GM19324 (cell line): ENCODE measurements at regions not wholly inside any gene's neighbourhood (a gene's known extent, or its start where the extent isn't known, plus 50 kb on each side); places are given as distances from the start of the nearest gene placed in this dataset.

Source experiments
- ATAC-seq: cut with Tn5 transposase; IDR thresholded peaks from one replicate; pipeline ENCODE4 v1.9.1; 2021; ENCODE audit warnings: mild to moderate bottlenecking, moderate library complexity; ENCODE audit not compliant: unreplicated experiment, low FRiP score

- ATAC-seq: no peak
Observed at GRCh38 chr2:128399690-128400291, 81.1 kb upstream of the HS6ST1 start.

DNA sequence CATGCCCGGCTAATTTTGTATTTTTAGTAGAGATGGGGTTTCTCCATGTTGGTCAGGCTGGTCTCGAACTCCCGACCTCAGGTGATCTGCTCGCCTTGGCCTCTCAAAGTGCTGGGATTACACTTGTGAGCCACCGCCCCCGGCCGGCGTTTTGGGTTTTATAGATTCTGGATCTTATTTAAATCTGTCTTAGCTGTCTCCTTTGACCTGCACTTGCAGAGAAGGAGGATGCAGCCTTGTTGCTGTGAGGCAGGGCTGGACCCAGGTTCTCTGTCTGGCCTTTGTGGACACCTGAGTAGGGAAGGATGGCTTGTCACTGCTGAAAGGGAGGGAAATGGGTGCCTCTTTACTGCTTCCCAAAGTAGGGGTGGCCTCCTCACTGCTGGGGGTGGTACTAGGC lies 83.0 kb upstream of the HS6ST1 start:
- ATAC-seq: no peak

DNA sequence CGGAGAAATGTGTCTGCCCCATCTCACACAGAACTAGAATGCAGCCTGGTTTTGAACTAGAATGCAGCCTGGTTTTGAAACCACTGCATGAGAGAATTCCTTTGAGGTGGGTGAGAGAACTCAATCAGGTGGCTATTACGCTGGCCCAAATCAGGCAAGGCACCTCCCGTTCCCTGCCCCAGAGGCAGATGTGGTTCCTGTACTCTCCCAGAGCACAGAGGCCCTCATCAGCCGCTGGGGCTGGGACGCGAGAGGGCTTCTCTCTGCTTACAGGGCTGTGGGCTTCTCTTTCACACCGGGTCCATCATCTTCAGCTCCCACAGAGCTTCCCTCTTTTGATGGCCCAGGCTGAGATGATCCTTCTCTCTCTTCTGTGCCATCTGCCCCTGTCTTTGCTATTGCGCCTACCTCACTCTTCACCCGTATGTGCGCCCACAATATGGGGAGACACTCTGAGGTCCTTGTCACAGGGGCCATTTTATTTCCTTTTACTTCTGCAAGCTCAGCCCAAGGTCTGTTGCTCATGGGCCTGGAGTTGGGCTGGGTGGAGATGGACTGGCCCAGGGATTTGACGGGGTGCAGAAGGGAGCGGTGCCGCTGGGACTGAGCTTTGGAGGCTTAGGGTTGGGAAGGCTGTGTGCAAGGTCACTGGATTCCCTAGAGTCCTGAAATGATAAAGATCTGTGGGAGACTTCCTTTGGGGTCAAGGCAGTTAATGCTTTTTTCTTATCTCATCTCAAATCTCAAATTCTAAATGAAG lies 84.4 kb upstream of the HS6ST1 start:
- ATAC-seq: no peak

DNA sequence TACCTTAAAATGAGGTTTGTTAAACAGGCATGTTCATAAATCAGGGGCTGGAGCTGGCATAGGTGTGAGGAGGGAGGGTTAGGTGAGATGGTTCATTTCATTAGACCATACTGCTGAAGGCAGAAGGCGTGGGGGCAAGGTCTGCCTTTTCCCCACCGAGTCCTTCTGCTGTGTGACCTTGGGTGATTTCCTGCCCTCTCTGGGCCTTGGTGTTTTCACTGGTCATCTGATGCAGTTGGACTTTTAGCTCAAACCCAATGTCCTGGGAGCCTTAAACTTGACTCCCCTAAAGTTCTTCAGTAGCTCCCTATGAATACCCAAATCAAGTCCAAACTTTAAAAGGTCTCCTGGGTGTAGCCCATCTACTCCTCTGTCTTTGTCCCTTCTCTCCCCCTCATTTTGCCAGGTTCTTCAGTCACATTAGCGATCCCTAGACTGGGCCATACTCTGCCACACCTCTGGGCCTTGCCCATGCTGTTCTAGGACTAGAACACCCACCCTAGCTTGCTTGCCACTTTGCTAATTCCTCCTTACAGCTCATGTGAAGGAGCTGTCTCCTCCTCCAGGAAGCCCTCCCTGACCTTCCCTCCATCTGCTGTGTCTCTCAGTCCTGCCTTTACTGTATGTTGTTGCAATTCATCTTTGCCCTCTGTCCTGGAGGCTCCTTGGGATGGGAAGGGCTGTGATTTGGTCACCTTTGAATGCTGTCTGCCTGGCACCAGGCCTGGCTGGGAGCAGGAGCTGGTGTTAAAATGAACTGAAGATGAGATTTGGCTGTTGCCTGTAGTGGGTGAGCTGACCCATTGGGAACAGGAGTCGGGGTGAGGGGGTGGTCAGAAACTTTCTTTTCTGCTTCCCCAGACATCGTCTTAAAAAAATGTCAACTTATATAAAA lies 85.4 kb upstream of the HS6ST1 start:
- no peak for ATAC-seq

- no peak for ATAC-seq
Observed at GRCh38 chr2:128404709-128405466, 86.2 kb upstream of the HS6ST1 start.

DNA sequence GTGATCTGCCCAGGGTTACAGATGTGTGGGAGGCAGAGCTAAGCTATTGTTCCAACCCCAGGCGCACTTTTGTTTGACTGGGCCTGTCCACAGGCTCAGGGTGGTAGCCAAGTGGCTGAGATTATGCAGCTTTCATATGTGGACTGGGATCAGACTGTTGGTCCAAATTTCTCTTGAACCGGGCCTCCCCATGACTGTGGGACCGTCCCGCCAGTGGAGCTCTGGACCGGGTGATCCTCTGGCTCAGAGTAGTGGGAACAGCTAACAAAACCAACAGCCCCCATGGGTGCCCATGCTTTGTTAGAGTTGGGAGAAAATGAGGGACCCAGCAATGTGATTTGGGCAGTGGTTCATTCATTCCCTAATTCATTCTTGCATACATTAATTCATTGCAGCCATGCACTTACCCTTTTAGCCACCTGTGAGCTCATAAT lies 86.8 kb upstream of the HS6ST1 start:
- no peak for ATAC-seq

DNA sequence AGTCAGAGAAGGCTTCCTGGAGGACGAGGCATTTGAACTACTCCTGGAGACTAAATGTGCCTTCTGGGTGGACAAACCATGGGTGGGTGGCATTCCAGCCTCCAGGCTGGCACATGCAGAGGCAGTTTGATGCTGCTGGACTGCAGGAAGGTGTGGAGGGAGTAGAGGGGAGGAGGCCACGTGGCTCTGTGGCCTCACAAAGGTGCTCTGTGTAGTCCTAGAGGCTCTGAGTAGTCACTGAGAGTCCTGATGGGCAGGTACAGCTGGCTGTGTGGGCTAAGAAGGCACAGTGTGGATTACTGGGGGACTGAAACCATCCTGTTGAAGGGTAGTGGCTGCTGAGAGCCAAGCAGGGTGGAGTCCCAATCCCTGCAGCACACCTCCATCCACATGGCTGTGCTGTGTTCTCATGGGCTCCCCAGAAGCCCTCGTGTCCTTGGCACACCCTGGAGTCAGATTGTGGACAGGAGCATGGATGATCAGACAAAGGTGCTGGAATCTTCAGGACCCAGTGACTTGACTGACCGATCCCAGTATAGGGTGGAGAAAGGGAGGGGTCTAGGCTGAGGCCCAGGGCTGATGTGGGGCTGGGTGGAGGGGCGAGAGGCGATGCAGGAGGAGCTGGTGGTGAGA lies 87.4 kb upstream of the HS6ST1 start:
- ATAC-seq: no peak

DNA sequence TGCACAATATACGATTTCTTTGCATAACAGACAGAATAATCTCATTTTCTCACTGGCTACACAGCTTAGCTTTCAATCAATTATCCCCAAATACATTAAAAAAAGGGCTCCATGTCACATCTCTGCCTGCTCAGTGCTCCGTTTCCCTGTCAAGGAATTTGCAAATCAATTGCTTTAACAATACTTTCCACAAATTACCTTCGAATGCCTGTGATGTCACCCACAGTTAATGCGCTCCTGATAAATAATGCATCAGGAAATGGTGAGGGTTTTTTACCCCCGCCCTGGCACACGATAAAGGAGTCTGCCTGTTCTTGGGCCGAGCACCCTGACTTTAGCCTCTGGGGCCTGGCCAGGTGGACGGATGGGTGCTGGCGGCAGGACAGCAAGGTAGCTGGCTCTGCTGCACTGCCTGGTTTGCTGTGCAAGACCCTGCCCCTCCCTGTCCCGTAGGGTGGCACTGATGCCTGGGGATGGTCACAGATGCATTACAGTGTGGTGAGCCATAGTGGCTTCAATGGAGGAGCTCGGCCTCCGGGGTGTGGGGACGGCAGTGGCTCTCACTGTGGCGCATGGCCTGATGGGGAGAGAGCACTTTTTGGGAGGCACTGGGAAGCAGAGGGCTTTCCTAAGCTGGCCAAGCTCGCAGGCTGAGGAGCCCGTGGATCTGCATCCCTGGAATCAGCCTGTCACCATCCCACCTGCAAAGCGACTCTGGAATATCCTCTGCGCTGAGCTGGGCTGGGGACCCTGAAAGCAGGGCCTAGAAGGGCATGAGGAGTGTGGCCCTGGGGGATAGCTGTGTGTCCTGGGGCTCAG lies 88.3 kb upstream of the HS6ST1 start:
- ATAC-seq: no peak

- ATAC-seq: no peak
Observed at GRCh38 chr2:128408349-128409305, 90.0 kb upstream of the HS6ST1 start.

DNA sequence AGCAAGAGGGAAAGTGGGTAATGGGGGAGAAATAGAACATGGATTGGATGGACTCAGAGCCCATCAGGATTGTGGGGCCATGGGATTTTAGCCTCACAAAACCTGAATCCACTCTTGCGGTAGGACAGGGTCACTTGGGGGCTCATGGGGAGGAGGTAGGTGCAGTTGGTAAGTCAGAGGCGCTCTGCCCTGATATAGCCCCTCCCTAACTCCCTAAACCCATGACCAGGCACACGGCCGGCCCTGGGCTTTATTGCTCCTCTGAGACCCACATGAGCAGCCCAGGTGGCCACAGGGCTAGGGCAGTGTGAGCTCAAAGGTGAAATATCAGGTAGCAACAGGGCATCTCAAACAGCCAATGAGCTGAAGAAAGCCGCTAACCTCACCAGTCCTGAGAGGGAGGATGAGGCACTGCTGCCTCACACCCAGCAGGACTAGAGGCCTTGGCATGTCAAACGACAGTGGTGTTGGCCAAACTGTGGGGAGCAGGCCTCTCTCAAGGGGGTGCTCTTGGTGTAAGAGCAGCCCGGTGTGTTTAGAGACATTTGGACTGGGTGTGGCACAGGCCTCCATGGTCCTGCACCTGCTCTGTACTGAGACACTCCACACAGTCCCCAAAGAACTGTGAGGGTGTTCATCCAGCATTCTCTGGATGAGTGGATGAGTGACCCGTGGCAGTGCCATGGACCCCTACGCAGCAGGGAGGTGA lies 90.8 kb upstream of the HS6ST1 start:
- ATAC-seq: no peak

GRCh38 chr2:128410035-128410757 lies 91.5 kb upstream of the HS6ST1 start:
- no peak for ATAC-seq

- ATAC-seq: no peak
Observed at GRCh38 chr2:128410758-128411215, 92.1 kb upstream of the HS6ST1 start.

DNA sequence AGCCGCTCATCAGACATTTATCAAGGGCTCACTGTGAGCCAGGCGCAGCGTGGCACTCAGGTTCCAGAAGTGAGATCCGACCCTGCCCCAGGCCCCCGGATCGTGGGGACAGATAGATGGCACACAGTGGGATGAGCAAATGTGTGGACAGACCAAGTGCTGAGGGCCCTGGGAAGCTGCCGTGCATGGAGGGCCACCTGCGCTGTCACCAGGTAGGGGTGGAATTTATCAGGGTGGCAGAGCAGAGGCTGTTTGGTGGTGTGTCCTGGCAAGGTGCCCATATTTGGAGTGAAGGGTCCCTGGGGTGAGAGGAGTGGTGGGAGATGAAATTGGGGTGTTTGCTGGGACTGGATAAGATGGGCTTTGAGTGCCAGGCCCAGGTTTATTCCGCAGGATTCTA lies 92.8 kb upstream of the HS6ST1 start:
- ATAC-seq: no peak

DNA sequence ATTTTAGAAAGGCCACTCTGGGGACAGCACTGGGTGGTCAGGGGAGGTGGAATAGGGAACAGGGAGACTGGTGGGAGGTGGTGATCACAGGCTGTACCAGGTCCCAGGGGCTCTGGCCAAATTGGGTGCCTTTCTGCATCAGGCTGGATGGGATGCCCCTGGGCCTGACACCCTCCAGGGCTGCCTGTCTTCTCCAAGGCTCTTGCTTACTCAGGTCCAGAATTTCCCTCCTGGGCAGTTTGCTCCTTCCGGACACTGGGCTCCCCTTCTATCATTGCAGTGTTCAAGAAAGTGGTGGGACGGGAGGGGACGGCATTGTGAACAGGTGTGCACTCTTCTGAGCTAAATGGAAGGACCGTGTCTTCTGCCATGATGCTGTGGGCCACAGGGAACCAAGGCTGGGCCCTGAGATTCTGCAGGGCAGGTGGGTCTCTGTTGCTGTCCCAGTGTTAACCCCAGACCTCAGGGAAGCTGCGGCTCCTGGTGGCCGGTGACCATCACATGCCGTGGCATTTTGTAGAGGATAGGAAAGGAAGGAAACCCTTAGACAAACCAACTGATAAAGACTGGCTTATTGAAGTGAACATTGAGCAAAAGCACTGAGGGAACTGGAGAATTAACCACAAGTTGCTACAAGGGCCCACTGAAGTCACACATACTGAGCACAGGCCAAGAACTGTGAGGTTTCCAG lies 93.7 kb upstream of the HS6ST1 start:
- ATAC-seq: no peak

DNA sequence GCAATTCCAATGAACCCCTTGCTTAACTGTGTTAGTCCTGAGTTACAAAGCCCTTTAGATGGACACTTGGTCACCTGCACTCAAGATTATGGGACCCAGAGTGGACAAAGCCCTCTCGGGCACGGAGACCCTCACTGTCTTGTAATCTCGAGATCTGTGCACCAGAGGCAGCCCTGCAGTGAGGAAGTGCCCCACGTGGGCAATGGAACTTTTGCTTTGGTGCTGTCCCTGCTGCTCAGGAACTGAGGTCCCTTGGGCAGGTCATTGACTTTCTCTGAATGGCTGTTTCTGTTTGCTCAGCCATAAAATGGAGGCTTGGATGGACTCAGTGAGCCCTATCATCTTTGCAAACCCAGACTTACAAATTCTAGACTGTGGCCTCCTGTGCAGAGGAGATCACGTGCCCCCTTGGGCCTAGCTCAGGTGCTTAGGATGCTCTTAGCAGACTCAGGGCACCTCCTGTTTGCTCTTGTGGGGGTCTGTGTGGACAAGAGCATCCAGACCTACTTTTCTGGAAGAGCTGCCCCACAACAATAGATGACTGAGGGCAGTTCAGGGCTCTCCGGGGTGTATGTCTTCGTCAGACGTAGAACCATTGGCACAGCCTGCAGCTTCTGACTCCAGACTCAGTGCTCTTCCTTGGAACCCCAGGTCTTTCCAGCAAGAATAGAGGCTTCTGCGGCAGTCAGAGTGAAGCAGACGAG lies 94.5 kb upstream of the HS6ST1 start:
- no peak for ATAC-seq
